Hepatocyte (in vitro differentiated cells): ENCODE measurements at regions not wholly inside any gene's neighbourhood (a gene's known extent, or its start where the extent isn't known, plus 50 kb on each side); places are given as distances from the start of the nearest gene placed in this dataset.

Source experiments
- DNase-seq: peaks from one replicate; pipeline ENCODE4 v3.0.0-alpha.2; 2016; ENCODE audit warnings: low spot score
- H2AFZ ChIP-seq: fragments of 200-600 bp; sonication (generic); 2 replicates; pipeline ENCODE4 v1.6.0; 2016; ENCODE audit warnings: antibody characterized with exemption, mild to moderate bottlenecking
- H3K27ac ChIP-seq: fragments of 200-600 bp; sonication (generic); 2 replicates; pipeline ENCODE4 v1.5.1; 2016; ENCODE audit warnings: mild to moderate bottlenecking
- H3K27me3 ChIP-seq: fragments of 200-600 bp; sonication (generic); 2 replicates; pipeline ENCODE4 v1.6.1; 2016
- H3K36me3 ChIP-seq: fragments of 200-600 bp; sonication (generic); replicated peaks from 2 replicates; pipeline ENCODE4 v1.5.1; 2016; ENCODE audit warnings: low read depth; ENCODE audit not compliant: insufficient read depth
- H3K4me1 ChIP-seq: fragments of 200-600 bp; sonication (generic); 2 replicates; pipeline ENCODE4 v1.5.1; 2016; ENCODE audit warnings: mild to moderate bottlenecking, moderate library complexity; ENCODE audit not compliant: insufficient read depth
- H3K4me2 ChIP-seq: fragments of 200-600 bp; sonication (generic); 2 replicates; pipeline ENCODE4 v1.6.0; 2016
- H3K4me3 ChIP-seq: fragments of 200-600 bp; sonication (generic); 2 replicates; pipeline ENCODE4 v1.5.1; 2016; ENCODE audit warnings: mild to moderate bottlenecking
- H3K79me2 ChIP-seq: fragments of 200-600 bp; sonication (generic); 2 replicates; pipeline ENCODE4 v1.6.0; 2017; ENCODE audit warnings: mild to moderate bottlenecking
- H3K9me2 ChIP-seq: fragments of 200-600 bp; sonication (generic); replicated peaks from 2 replicates; pipeline ENCODE4 v1.6.0; 2017; ENCODE audit warnings: mild to moderate bottlenecking; ENCODE audit not compliant: insufficient read depth
- H3K9me3 ChIP-seq: fragments of 200-600 bp; sonication (generic); 2 replicates; pipeline ENCODE4 v1.5.1; 2016; ENCODE audit warnings: low read depth, mild to moderate bottlenecking
- H4K20me1 ChIP-seq: fragments of 200-600 bp; sonication (generic); 2 replicates; pipeline ENCODE4 v1.6.0; 2016; ENCODE audit warnings: mild to moderate bottlenecking; ENCODE audit not compliant: insufficient read depth, poor library complexity, severe bottlenecking
- EZH2 ChIP-seq: fragments of 200-600 bp; sonication (generic); IDR thresholded peaks from 2 replicates; pipeline ENCODE4 v1.6.1; 2016; ENCODE audit warnings: antibody characterized with exemption, mild to moderate bottlenecking, borderline replicate concordance
- EZH2phosphoT487 ChIP-seq: fragments of 200-600 bp; sonication (generic); IDR thresholded peaks from one replicate; pipeline ENCODE4 v1.6.1; 2018; ENCODE audit warnings: antibody characterized with exemption, mild to moderate bottlenecking, low read depth, moderate library complexity; ENCODE audit not compliant: unreplicated experiment, severe bottlenecking
- WGBS: methylation state at CpG from one replicate; pipeline ENCODE4 v1.1.6; 2016; ENCODE audit warnings: low lambda C conversion rate; ENCODE audit errors: missing lambda C conversion rate; 5-methylcytosine and 5-hydroxymethylcytosine counted together
- TF ChIP-seq, protein P1 (sequence below): fragments of 200-600 bp; sonication (generic); IDR thresholded peaks from 2 replicates; pipeline ENCODE4 v1.5.1; 2016; ENCODE audit warnings: antibody characterized with exemption, mild to moderate bottlenecking; ENCODE audit not compliant: poor library complexity

DNA sequence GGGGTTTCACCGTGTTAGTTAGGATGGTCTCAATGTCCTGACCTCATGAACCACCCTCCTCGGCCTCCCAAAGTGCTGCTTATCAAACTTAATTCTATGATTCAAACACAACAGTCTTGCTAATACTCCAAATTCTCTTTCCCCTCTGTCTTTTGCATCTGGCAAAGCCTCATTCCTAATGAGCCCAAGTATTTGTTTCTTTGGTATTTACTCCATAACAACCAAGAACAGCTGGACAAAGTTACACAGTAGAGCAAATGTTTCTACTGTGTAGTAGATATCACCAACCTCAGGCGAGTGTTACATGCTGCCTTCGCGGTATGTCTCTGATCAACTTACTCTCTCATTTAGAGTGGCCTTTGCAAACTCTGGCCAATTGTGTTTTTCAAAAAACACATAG lies 195.8 kb upstream of the KCNN2 start:
- Histone ChIP-seq H3K4me2 (no peak overlapping the region), H3K9me3 (no peaks in the 10 kb centered on the region), H3K27ac (no peak overlapping the region), H3K27me3 (no peaks in the 10 kb centered on the region), H4K20me1 (no peaks in the 10 kb centered on the region), H3K4me3 (no peak overlapping the region), H3K9me2 (no peaks in the 10 kb centered on the region), H2AFZ (no peak overlapping the region), H3K4me1 (no peaks in the 10 kb centered on the region), H3K36me3 (no peaks in the 10 kb centered on the region), H3K79me2 (no peaks in the 10 kb centered on the region)
- TF ChIP-seq EZH2phosphoT487: no peak
- TF ChIP-seq EZH2: no peak
- TF ChIP-seq, protein P1, sequence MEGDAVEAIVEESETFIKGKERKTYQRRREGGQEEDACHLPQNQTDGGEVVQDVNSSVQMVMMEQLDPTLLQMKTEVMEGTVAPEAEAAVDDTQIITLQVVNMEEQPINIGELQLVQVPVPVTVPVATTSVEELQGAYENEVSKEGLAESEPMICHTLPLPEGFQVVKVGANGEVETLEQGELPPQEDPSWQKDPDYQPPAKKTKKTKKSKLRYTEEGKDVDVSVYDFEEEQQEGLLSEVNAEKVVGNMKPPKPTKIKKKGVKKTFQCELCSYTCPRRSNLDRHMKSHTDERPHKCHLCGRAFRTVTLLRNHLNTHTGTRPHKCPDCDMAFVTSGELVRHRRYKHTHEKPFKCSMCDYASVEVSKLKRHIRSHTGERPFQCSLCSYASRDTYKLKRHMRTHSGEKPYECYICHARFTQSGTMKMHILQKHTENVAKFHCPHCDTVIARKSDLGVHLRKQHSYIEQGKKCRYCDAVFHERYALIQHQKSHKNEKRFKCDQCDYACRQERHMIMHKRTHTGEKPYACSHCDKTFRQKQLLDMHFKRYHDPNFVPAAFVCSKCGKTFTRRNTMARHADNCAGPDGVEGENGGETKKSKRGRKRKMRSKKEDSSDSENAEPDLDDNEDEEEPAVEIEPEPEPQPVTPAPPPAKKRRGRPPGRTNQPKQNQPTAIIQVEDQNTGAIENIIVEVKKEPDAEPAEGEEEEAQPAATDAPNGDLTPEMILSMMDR: no peak
- DNase-seq: no peak
- 94% methylated on average over 5 of the region's 5 CpGs for WGBS

DNA sequence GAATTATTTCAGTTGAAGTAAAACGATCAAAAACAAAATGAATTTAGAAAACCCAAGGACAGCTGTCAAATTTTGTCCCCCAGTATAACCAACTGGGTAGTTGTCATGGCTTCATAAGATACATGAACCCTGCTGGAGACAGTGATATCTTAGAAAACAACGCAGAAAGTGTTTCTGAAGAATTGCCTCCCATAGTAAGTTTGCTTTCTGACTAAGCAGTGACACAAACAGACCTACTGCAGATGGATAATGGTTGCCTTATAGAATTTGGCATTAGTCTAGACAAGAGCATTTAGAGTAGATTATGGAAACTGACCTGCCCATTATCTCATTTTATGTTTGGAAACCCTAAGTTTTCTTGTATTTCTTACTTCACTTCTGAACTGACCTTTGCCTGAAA lies 187.7 kb upstream of the KCNN2 start:
- no peaks in the 10 kb centered on the region for H3K9me2 ChIP-seq
- no peak overlapping the region for H3K4me2 ChIP-seq
- H3K9me3 ChIP-seq: no peaks in the 10 kb centered on the region
- no peak for DNase-seq
- TF ChIP-seq EZH2 (no peak), EZH2phosphoT487 (no peak)
- TF ChIP-seq, protein P1: no peak
- no peak overlapping the region for H2AFZ ChIP-seq
- H3K27me3 ChIP-seq: no peaks in the 10 kb centered on the region
- no peak overlapping the region for H3K27ac ChIP-seq
- no peaks in the 10 kb centered on the region for H3K4me1 ChIP-seq
- H3K36me3 ChIP-seq: no peaks in the 10 kb centered on the region
- H4K20me1 ChIP-seq: no peaks in the 10 kb centered on the region
- H3K79me2 ChIP-seq: no peaks in the 10 kb centered on the region
- 95% methylated on average over 2 of the region's 2 CpGs for WGBS
- H3K4me3 ChIP-seq: no peak overlapping the region

DNA sequence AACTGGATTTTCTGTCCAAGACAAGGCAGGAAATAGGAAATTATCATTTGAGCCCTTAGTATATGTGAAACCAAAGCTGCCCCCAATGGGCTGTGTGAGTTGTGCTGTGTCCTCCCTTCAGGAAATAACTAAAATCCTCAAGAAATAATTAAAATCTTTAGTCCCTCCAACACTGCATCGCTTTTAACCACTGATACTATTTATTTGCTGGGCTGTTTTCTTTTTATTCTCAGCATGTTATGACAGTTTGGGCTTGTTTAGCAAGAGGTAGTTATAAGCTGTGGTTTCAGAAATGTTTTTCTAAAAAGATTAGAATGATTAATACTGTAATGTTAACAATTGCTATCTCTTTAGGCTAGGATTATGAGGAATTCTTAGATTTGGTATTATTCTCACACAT lies 187.0 kb upstream of the KCNN2 start:
- Histone ChIP-seq H3K4me3 (no peak overlapping the region), H3K79me2 (no peaks in the 10 kb centered on the region), H3K4me1 (no peaks in the 10 kb centered on the region), H2AFZ (no peak overlapping the region), H3K9me2 (no peaks in the 10 kb centered on the region), H3K4me2 (no peak overlapping the region), H3K27ac (no peak overlapping the region), H4K20me1 (no peaks in the 10 kb centered on the region), H3K36me3 (no peaks in the 10 kb centered on the region), H3K9me3 (no peaks in the 10 kb centered on the region), H3K27me3 (no peaks in the 10 kb centered on the region)
- no peak for DNase-seq
- no peak for TF ChIP-seq EZH2phosphoT487
- TF ChIP-seq, protein P1: no peak
- no peak for TF ChIP-seq EZH2
- WGBS: 81% methylated on average over 1 of the region's 1 CpG

DNA sequence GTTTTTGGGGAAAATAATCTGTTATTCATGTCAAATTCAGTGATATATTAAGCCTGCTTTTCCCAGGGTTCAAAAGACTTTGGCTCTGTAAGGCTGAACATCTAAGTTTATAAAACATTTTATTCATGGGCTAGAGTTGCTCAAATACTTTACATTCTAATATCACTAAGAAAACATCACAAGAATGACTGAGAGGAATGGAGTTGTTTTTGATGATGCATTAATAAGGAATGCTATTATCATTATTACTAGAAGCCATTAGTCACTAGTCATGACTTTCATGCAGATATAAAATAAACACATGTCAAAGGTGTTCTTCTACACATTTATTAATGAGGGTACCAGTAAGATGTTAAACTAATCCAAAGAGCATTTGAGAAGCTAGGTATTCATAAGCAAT lies 185.5 kb upstream of the KCNN2 start:
- Histone ChIP-seq H2AFZ (no peak overlapping the region), H3K4me1 (no peaks in the 10 kb centered on the region), H3K36me3 (no peaks in the 10 kb centered on the region), H3K27ac (no peak overlapping the region), H3K4me2 (no peak overlapping the region), H3K27me3 (no peaks in the 10 kb centered on the region), H3K79me2 (no peaks in the 10 kb centered on the region), H4K20me1 (no peaks in the 10 kb centered on the region), H3K9me3 (no peaks in the 10 kb centered on the region), H3K9me2 (no peaks in the 10 kb centered on the region), H3K4me3 (no peak overlapping the region)
- TF ChIP-seq EZH2 (no peak), EZH2phosphoT487 (no peak)
- TF ChIP-seq, protein P1: no peak
- DNase-seq: no peak
